ENCODE measurements at regions not wholly inside any gene's neighbourhood (a gene's known extent, or its start where the extent isn't known, plus 50 kb on each side); places are given as distances from the start of the nearest gene placed in this dataset.

GRCh38 chrX:39479856-39480255 lies 617.9 kb downstream of the BCOR start:
- no peak overlapping the region for H2AFZ ChIP-seq
- no peak overlapping the region for H3K4me3 ChIP-seq
- no peaks in the 10 kb centered on the region for H3K4me1 ChIP-seq (ENCODE audit: insufficient read depth)
- no peaks in the 10 kb centered on the region for H3K9me3 ChIP-seq (ENCODE audit: low read depth)
- H3K9ac ChIP-seq: no peak overlapping the region
- no peak overlapping the region for H3K4me2 ChIP-seq (ENCODE audit: unreplicated experiment)
- in situ Hi-C loops (cut with MboI): no loop called here
- DNase-seq: no peak
- no peaks in the 10 kb centered on the region for H3K9me2 ChIP-seq (ENCODE audit: insufficient read depth)
- H3K27me3 ChIP-seq (replicated peaks; ENCODE audit: insufficient read depth): no peaks in the 10 kb centered on the region
- no peak overlapping the region for H3K27ac ChIP-seq
- H3F3A ChIP-seq (ENCODE audit: insufficient read depth): no peaks in the 10 kb centered on the region
- no peak for TF ChIP-seq EZH2 (IDR thresholded peaks at IDR 0.05; ENCODE audit: insufficient read depth, poor library complexity, severe bottlenecking)
- TF ChIP-seq EZH2phosphoT487 (IDR thresholded peaks at IDR 0.05; ENCODE audit: insufficient read depth, low read depth): no peak
- H4K20me1 ChIP-seq (ENCODE audit: insufficient read depth): no peaks in the 10 kb centered on the region
- H3K36me3 ChIP-seq (ENCODE audit: low read depth): no peaks in the 10 kb centered on the region
- no peaks in the 10 kb centered on the region for H3K79me2 ChIP-seq (ENCODE audit: insufficient read depth)
- 69 to 80% methylated on average over 3 to 4 of the region's 4 CpGs for WGBS, 2 experiments (ENCODE audit: low coverage in 1 of 2, low lambda C conversion rate in 2 of 2, missing lambda C conversion rate in 2 of 2)

- Histone ChIP-seq H3K9me2 (ENCODE audit: insufficient read depth) (no peaks in the 10 kb centered on the region), H3K4me2 (ENCODE audit: unreplicated experiment) (no peak overlapping the region), H3K9ac (no peak overlapping the region), H3K27ac (no peak overlapping the region), H3K4me3 (no peak overlapping the region), H2AFZ (no peak overlapping the region), H3K9me3 (ENCODE audit: low read depth) (no peaks in the 10 kb centered on the region), H3F3A (ENCODE audit: insufficient read depth) (no peaks in the 10 kb centered on the region), H3K27me3 (replicated peaks; ENCODE audit: insufficient read depth) (no peaks in the 10 kb centered on the region), H3K79me2 (ENCODE audit: insufficient read depth) (no peaks in the 10 kb centered on the region), H4K20me1 (ENCODE audit: insufficient read depth) (no peaks in the 10 kb centered on the region), H3K4me1 (ENCODE audit: insufficient read depth) (no peaks in the 10 kb centered on the region), H3K36me3 (ENCODE audit: low read depth) (no peaks in the 10 kb centered on the region)
- DNase-seq: no peak
- WGBS, 2 experiments (ENCODE audit: low coverage in 1 of 2, low lambda C conversion rate in 2 of 2, missing lambda C conversion rate in 2 of 2): 0% methylated on average over 1 of the region's 1 CpG
- in situ Hi-C loops (cut with MboI): no loop called here
- TF ChIP-seq EZH2 (IDR thresholded peaks at IDR 0.05; ENCODE audit: insufficient read depth, poor library complexity, severe bottlenecking): no peak
- no peak for TF ChIP-seq EZH2phosphoT487 (IDR thresholded peaks at IDR 0.05; ENCODE audit: insufficient read depth, low read depth)
Measured at GRCh38 chrX:39480963-39481362, 616.8 kb downstream of the BCOR start.

GRCh38 chrX:39481621-39482020 lies 616.1 kb downstream of the BCOR start:
- in situ Hi-C loops (cut with MboI): no loop called here
- H3K9me3 ChIP-seq (ENCODE audit: low read depth): no peaks in the 10 kb centered on the region
- no peaks in the 10 kb centered on the region for H3K27me3 ChIP-seq (replicated peaks; ENCODE audit: insufficient read depth)
- no peak overlapping the region for H2AFZ ChIP-seq
- H4K20me1 ChIP-seq (ENCODE audit: insufficient read depth): no peaks in the 10 kb centered on the region
- no peaks in the 10 kb centered on the region for H3K79me2 ChIP-seq (ENCODE audit: insufficient read depth)
- WGBS, 2 experiments (ENCODE audit: low coverage in 1 of 2, low lambda C conversion rate in 2 of 2, missing lambda C conversion rate in 2 of 2): 58 to 77% methylated on average over 4 of the region's 4 CpGs
- no peak for DNase-seq
- no peak overlapping the region for H3K27ac ChIP-seq
- H3F3A ChIP-seq (ENCODE audit: insufficient read depth): no peaks in the 10 kb centered on the region
- H3K4me1 ChIP-seq (ENCODE audit: insufficient read depth): no peaks in the 10 kb centered on the region
- TF ChIP-seq EZH2 (IDR thresholded peaks at IDR 0.05; ENCODE audit: insufficient read depth, poor library complexity, severe bottlenecking) (no peak), EZH2phosphoT487 (IDR thresholded peaks at IDR 0.05; ENCODE audit: insufficient read depth, low read depth) (no peak)
- no peak overlapping the region for H3K4me3 ChIP-seq
- H3K9me2 ChIP-seq (ENCODE audit: insufficient read depth): no peaks in the 10 kb centered on the region
- H3K4me2 ChIP-seq (ENCODE audit: unreplicated experiment): no peak overlapping the region
- no peak overlapping the region for H3K9ac ChIP-seq
- no peaks in the 10 kb centered on the region for H3K36me3 ChIP-seq (ENCODE audit: low read depth)

- no peaks in the 10 kb centered on the region for H3K36me3 ChIP-seq (ENCODE audit: low read depth)
- H3K27ac ChIP-seq: no peak overlapping the region
- H2AFZ ChIP-seq: no peak overlapping the region
- H3K9ac ChIP-seq: no peak overlapping the region
- DNase-seq: no peak
- in situ Hi-C loops (cut with MboI): no loop called here
- no peaks in the 10 kb centered on the region for H3K9me3 ChIP-seq (ENCODE audit: low read depth)
- no peak overlapping the region for H3K4me2 ChIP-seq (ENCODE audit: unreplicated experiment)
- TF ChIP-seq EZH2 (IDR thresholded peaks at IDR 0.05; ENCODE audit: insufficient read depth, poor library complexity, severe bottlenecking): no peak
- TF ChIP-seq EZH2phosphoT487 (IDR thresholded peaks at IDR 0.05; ENCODE audit: insufficient read depth, low read depth): no peak
- WGBS, 2 experiments (ENCODE audit: low coverage in 1 of 2, low lambda C conversion rate in 2 of 2, missing lambda C conversion rate in 2 of 2): 45 to 56% methylated on average over 10 to 12 of the region's 12 CpGs
- no peaks in the 10 kb centered on the region for H4K20me1 ChIP-seq (ENCODE audit: insufficient read depth)
- H3K4me1 ChIP-seq (ENCODE audit: insufficient read depth): no peaks in the 10 kb centered on the region
- no peaks in the 10 kb centered on the region for H3K9me2 ChIP-seq (ENCODE audit: insufficient read depth)
- no peak overlapping the region for H3K4me3 ChIP-seq
- H3K79me2 ChIP-seq (ENCODE audit: insufficient read depth): no peaks in the 10 kb centered on the region
- no peaks in the 10 kb centered on the region for H3F3A ChIP-seq (ENCODE audit: insufficient read depth)
- H3K27me3 ChIP-seq (replicated peaks; ENCODE audit: insufficient read depth): no peaks in the 10 kb centered on the region
Measured at GRCh38 chrX:39484159-39485068, 613.3 kb downstream of the BCOR start.
